ENCODE measurements at regions not wholly inside any gene's neighbourhood (a gene's known extent, or its start where the extent isn't known, plus 50 kb on each side); places are given as distances from the start of the nearest gene placed in this dataset.

- Histone ChIP-seq H4K20me1 (ENCODE audit: insufficient read depth) (no peaks in the 10 kb centered on the region), H3K27ac (no peak overlapping the region), H2AFZ (no peak overlapping the region), H3K4me2 (no peak overlapping the region), H3K4me3 (no peak overlapping the region), H3K79me2 (ENCODE audit: low read depth) (no peaks in the 10 kb centered on the region), H3K9me2 (ENCODE audit: insufficient read depth) (no peaks in the 10 kb centered on the region; the same call in 1 of the 2 replicates), H3K9me3 (ENCODE audit: insufficient read depth, low read depth) (no peaks in the 10 kb centered on the region), H3K4me1 (replicated peaks; ENCODE audit: insufficient read depth) (no peaks in the 10 kb centered on the region), H3F3A (ENCODE audit: insufficient read depth, low read depth) (no peaks in the 10 kb centered on the region), H3K36me3 (ENCODE audit: low read depth) (no peaks in the 10 kb centered on the region), H3K27me3 (ENCODE audit: insufficient read depth, low read depth) (peaks cover 12% of the 10 kb centered on the region)
- TF ChIP-seq CTCF (conservative IDR thresholded peaks at IDR 0.05), result no peak
- intact Hi-C loops (cut with micrococcal nuclease; ENCODE audit: unreplicated experiment), result no loop called here
- DNase-seq, result no peak
- no TSS peak for BruUV-seq (replicated peaks)
- POLR2A ChIA-PET (ENCODE audit: unreplicated experiment), result no interaction called here
- CTCF ChIA-PET, result no interaction called here
These were observed 303.6 kb upstream of the KIF2A start for GRCh38 chr5:62002436-62002835.

GRCh38 chr5:62005551-62005950, 300.5 kb upstream of the KIF2A start:
- no peak overlapping the region for H2AFZ ChIP-seq

GRCh38 chr5:62007457-62007856, 298.5 kb upstream of the KIF2A start:
- Histone ChIP-seq H3K27ac (no peak overlapping the region), H3K79me2 (ENCODE audit: low read depth) (no peaks in the 10 kb centered on the region), H3F3A (ENCODE audit: insufficient read depth, low read depth) (no peaks in the 10 kb centered on the region), H3K4me2 (no peak overlapping the region), H3K36me3 (ENCODE audit: low read depth) (no peaks in the 10 kb centered on the region), H3K9me2 (ENCODE audit: insufficient read depth) (no peaks in the 10 kb centered on the region), H3K9me3 (ENCODE audit: insufficient read depth, low read depth) (no peaks in the 10 kb centered on the region), H3K4me1 (replicated peaks; ENCODE audit: insufficient read depth) (no peaks in the 10 kb centered on the region), H3K27me3 (ENCODE audit: insufficient read depth, low read depth) (peaks cover 49% of the 10 kb centered on the region), H4K20me1 (ENCODE audit: insufficient read depth) (no peaks in the 10 kb centered on the region), H3K4me3 (no peak overlapping the region), H2AFZ (no peak overlapping the region)
- ChIA-PET POLR2A (ENCODE audit: unreplicated experiment) (no interaction called here), CTCF (no interaction called here)
- no peak for DNase-seq
- TF ChIP-seq CTCF (conservative IDR thresholded peaks at IDR 0.05), result no peak
- TF ChIP-seq EZH2 (IDR thresholded peaks at IDR 0.05; ENCODE audit: low read depth), result no peak
- intact Hi-C loops (cut with micrococcal nuclease; ENCODE audit: unreplicated experiment), result no loop called here
- no TSS peak for BruUV-seq (replicated peaks)

More at GRCh38 chr5:62005551-62005950, 300.5 kb upstream of the KIF2A start:
- DNase-seq, result no peak
- Histone ChIP-seq H3K36me3 (ENCODE audit: low read depth) (no peaks in the 10 kb centered on the region), H3F3A (ENCODE audit: insufficient read depth, low read depth) (no peaks in the 10 kb centered on the region), H3K4me2 (no peak overlapping the region), H3K4me1 (replicated peaks; ENCODE audit: insufficient read depth) (no peaks in the 10 kb centered on the region), H3K9me3 (ENCODE audit: insufficient read depth, low read depth) (no peaks in the 10 kb centered on the region), H3K27me3 (ENCODE audit: insufficient read depth, low read depth) (peaks cover 35% of the 10 kb centered on the region), H3K27ac (no peak overlapping the region), H4K20me1 (ENCODE audit: insufficient read depth) (no peaks in the 10 kb centered on the region), H3K4me3 (no peak overlapping the region), H3K9me2 (ENCODE audit: insufficient read depth) (no peaks in the 10 kb centered on the region; the same call in 1 of the 2 replicates), H3K79me2 (ENCODE audit: low read depth) (no peaks in the 10 kb centered on the region)
- TF ChIP-seq CTCF (conservative IDR thresholded peaks at IDR 0.05) (no peak), EZH2 (IDR thresholded peaks at IDR 0.05; ENCODE audit: low read depth) (no peak)
- no TSS peak for BruUV-seq (replicated peaks)
- intact Hi-C loops (cut with micrococcal nuclease; ENCODE audit: unreplicated experiment), result no loop called here
- ChIA-PET CTCF (interaction anchor here (0.5 kb wide), 1 partner anchor 192 kb away, joined by 4 read pairs; no protein-coding TSS in a partner anchor), POLR2A (ENCODE audit: unreplicated experiment) (no interaction called here)
